Activated CD4-positive, alpha-beta T cell treated with anti-CD3 and anti-CD28 coated beads for 24 hours (primary cell): ENCODE measurements at regions not wholly inside any gene's neighbourhood (a gene's known extent, or its start where the extent isn't known, plus 50 kb on each side); places are given as distances from the start of the nearest gene placed in this dataset.

Experiments
- DNase-seq, 2 donors: peaks; one replicate each; pipeline ENCODE4 v3.0.0-alpha.2; 2020; ENCODE audit warnings: low read depth in 2 of 2

DNA sequence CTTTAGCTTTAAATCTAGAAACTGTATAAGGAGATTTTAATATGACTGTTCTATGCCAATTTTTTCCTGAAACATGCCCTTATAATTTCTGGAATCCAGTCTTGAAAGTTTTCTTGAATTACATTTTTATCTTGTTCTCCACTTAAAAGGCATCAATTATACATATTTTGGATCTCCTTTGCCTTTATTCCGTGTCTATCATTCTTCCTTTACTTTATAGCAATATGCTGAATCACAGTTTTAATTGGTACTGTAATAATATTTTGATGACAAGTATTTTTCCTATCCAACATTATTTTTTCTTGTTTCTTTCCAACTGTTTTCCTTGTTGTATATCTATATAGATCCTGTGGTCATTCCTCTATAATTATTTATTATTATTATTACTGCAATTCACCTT, 361.2 kb downstream of the PIK3R1 start:
- DNase-seq = no peak

DNA sequence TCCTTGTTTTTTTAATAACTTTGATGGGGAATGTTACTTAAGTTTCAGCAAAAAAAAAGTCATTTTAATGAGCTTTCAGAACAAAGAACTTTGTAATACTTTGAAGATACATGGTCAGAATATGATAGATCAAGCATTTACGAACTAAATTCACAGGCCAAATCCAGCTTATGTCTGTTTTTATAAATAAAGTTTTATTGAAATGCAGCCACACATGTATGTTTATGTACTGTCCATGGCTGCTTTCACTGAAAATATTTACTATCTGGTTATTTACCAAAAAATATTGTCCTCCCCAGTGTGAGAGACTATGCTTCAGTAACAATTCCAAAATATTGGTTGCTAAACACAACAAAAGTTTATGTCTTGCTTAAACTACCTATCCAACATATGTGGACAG, 366.7 kb downstream of the PIK3R1 start:
- no peak for DNase-seq

DNA sequence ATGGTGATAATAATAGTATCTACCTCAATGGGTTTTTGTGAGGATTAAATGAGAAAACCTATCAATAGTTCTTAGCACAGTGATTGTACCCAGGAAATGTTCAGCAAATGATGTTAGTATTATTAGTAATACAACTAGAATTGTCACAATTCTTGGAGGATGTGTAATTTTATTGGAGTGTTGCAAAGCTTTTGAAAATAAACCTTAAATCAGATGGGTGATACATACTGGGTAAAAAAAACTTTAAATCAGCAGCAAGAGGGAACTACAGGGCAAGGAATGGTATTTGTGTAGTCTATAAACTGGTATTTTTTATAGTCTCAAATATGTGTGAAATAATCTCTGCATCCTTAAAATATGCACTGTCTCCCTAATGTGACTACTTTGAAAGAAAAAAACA, 371.6 kb downstream of the PIK3R1 start:
- DNase-seq = no peak

- DNase-seq = no peak
Measured at GRCh38 chr5:68591850-68592249, 376.3 kb downstream of the PIK3R1 start.

GRCh38 chr5:68592351-68592750, 376.8 kb downstream of the PIK3R1 start:
- DNase-seq = no peak

GRCh38 chr5:68593211-68593671, 377.7 kb downstream of the PIK3R1 start:
- DNase-seq = no peak

DNA sequence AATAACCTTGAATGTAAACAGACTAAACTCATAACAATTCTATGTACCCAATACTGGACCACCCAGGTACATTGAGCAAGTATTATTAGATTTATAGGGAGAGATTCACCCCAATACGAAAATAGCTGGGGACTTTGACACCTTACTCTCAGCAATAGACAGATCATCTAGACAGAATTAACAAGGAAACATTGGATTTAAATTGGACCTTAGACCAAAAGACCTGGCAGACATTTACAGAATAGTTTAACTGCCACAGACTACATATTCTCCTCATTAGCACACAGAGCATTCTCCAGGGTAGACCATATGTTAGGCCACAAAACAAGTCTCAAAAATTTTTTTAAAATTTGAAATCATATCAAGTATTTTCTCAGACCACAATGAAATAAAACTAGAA, 397.4 kb downstream of the PIK3R1 start:
- DNase-seq = no peak

DNA sequence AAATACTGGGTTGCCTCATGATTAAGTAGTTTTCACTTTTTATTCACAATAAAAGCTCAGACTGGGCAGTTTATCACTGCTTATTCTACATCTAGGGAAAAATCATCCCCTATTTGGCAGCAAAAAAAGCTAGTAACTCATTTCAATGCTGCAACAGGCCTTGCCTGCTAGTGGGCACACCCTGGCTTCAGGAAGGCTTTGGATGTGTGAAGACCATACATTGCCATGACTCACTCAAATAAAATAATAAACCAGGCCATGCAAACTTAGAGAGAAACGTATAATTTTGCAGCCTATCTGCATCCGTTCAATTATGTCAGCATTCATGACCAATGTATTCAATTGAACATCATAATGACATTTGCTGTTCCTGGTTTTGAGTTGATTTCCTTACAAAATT, 402.9 kb downstream of the PIK3R1 start:
- DNase-seq = no peak

- no peak for DNase-seq
Measured at GRCh38 chr5:68627001-68627400, 411.4 kb downstream of the PIK3R1 start.

DNA sequence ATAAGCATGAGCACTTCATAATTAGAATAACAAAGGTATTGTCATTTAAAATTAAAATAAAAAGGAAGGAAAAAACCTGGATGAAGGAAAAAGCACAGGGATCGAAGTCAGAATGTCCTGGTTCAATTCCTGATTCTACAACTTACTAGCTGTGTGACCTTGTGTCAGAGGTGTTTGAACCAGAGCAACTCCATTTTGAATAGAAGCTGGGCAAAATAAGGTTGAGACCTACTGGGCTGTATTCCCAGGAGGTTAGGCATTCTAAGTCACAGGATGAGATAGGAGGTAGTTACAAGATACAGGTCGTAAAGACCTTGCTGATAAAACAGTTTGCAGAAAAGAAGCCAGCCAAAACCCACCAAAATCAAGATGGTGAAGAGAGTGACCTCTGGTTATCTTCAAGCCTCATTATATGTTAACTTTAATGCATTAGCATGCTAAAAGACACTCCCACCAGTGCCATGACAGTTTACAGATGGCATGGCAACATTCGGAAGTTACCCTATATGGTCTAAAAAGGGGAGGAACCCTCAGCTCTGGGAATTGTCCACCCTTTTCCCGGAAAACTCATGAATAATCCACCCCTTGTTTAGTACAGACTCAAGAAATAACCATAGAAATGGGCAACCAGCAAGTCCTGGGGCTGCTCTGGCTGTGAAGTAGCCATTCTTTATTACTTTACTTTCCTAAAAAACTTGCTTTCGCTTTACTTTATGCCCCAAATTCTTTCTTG, 412.7 kb downstream of the PIK3R1 start:
- no peak for DNase-seq

DNA sequence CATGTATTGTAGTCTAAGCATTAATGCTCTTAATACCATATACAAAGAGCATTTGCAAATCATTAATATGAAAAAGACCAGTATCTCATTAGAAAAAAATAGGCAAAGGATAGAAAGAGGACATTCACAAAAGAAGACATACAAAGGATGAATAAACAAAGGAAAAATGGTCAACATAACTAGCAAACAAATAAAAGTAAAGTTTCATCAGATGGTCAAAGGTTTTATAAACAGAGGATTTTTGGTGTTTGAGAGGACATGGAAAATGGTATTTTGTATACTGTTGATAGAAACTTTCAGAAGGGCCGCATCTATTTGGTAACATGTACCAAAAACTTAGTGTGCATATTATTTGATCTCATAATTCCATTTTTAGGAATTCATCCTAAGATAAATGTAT, 414.8 kb downstream of the PIK3R1 start:
- no peak for DNase-seq

DNA sequence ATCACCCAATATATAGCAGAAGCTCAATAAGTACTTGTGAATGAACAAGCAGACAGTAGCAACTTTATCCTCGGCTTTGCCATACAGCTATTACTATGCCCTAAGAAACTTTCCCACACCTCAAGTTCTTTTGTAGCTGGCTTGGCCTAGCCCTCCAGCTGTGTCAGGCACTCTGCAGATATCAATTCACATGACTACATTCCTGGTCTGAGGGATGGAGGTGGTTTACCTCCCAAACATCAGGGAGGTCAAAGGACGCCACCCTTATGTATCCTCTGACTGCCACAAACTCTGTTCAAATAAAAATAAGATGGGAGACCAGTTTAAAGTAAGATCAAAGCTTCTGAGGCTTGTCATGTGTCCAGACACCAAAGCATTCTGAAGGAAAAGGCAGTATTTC, 416.3 kb downstream of the PIK3R1 start:
- no peak for DNase-seq

- no peak for DNase-seq
Measured at GRCh38 chr5:68641211-68641610, 425.7 kb downstream of the PIK3R1 start.

DNA sequence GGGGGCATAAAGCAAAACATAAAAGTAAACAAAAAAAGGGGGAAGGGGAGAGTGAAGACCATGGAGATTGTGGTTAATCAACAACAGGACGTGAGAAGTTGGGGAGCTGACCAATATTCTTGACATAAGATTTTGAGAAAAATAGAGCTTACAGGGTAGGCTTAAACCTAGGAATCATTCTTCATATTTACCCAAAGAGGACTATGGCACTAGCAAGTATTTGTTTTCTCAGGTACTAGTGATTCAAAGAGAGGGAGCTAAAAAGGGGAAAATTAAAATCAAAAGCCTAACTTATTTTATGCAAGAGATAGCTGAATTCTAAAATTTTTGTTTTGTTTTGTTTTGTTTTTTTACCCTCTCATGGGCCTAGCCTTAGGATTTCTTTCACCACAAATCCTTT, 427.5 kb downstream of the PIK3R1 start:
- DNase-seq = no peak

DNA sequence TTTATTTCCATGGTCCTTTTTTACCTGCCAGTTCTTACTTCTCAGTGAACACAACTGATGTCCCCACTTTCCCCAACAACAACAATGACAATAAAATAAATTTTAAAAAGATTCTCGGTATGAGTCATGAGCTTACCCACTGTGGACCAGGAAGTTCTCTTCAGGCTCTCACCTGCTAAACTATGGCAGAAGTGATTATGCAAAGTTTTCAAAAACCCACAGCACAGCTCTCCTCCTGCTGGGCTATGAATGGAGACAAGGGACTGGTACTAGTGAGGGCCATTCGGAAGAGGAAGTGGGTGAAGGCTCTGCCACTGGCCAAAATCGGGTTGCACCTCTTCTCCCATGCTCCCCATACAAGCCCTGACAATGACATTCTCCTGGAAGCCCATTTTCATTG, 429.4 kb downstream of the PIK3R1 start:
- DNase-seq = no peak

DNA sequence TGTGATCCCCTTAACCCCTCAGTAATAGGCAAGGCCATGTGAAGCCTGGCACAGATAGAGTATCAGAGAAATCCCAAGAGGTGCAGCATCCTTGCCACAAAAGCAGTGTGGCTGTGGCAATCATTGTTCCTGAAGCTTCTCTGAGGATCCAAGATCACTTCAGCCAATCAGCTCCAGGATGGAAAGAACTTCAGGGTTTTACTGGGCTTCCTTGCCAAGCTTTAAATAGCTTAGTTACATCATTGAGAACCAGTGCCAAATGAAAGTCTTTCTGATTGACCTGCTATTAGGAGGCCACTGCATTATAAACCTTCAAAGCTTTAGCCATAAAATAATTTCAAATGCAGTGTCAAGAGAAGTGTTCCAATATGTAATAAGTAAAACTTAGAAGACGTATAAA, 430.6 kb downstream of the PIK3R1 start:
- DNase-seq = no peak

DNA sequence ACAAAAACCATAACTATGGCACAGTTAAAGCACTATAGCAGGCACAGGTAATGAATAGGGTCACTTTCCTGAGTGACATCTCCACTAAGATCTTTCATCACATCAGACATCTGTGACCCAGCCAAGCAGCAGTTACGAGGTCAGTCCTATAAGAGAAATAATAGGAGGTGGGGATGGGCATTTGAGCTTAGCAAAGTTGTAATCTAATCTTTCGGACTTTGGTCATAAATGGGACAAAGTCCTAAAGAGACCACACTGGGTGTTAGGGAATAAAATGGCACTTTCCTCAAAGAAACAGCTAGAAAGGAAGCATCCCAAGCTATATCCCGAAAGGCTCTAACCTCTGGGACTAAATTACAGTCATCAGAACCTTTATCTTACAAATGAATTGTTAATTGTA, 432.2 kb downstream of the PIK3R1 start:
- no peak for DNase-seq

- DNase-seq = no peak
Measured at GRCh38 chr5:68648944-68649857, 433.6 kb downstream of the PIK3R1 start.

DNA sequence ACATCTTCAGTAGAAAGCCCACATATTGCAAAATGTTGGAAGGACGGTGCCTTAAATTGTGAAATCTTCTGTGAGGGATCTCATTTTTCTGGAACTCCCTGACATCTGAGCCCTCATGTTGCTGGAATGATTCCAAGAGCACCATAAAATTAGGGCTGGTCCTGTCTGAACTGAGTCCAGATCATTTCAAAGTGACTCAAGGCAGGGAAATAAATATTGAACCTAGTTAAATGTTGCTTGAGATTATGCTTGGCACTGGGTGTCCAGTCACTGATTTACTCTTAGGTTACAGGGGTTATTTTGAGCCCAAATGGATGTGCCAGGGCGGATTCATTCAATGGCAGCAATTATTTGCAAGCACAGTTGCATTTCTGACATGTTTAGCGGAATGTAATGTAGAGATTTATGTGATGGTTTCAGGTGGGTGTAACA, 437.0 kb downstream of the PIK3R1 start:
- no peak for DNase-seq

DNA sequence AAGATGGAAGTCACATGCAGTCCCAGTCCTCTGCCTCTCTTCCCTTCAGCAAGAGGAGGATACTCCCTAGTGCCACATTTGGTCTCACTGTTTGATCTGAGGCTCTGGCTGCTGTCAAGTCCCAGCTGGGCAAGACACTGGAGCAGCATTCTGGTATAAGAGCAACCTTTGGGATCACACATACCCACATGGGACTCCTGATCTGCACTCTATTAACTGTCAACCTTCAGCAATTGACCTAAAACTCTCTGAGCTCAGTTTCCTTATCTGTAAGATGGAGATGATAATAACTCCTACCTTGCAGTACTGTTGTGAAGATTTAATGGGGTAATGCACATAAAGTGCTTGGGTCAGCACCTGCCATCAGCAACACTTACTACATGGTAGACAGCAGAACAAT, 437.9 kb downstream of the PIK3R1 start:
- DNase-seq = no peak

- no peak for DNase-seq
Measured at GRCh38 chr5:68657055-68657961, 436.5 kb upstream of the SLC30A5 start.

DNA sequence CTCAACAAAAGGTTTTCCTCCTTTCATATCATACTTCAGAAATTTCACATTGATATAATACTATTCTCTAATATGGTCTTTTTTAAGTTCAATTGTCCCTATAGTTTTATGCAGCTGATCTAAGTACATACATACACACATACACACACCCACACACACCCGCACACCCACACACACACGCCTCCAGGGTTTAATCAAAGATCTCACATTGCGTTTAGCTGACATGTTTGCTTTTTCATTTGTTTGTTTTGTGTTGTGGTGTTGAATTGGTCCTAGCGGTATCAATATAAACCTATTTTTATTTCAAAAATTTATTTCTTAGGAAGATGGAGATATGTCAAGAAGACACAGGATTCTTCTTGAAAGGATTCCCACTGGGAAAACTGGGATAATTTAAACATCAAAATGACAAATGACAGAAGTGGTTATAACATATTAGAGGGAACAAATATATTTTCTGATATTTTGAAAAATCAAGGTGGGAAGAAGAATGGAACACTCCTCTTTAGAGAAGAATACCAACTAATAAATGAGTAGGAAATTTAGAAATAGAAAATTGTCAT, 434.9 kb upstream of the SLC30A5 start:
- DNase-seq = no peak
